NT2/D1 (cell line): ENCODE measurements at regions not wholly inside any gene's neighbourhood (a gene's known extent, or its start where the extent isn't known, plus 50 kb on each side); places are given as distances from the start of the nearest gene placed in this dataset.

Source experiments
- DNase-seq: peaks from one replicate; pipeline ENCODE4 v3.0.0-alpha.2; 2011; ENCODE audit warnings: low read depth, low spot score
- H3K27me3 ChIP-seq: 2 replicates; pipeline ENCODE4 v1.6.0; 2011; ENCODE audit warnings: mild to moderate bottlenecking; ENCODE audit not compliant: insufficient read length, insufficient read depth
- H3K36me3 ChIP-seq: 2 replicates; pipeline ENCODE4 v1.6.1; 2011; ENCODE audit warnings: mild to moderate bottlenecking, low read length, mixed read lengths; ENCODE audit not compliant: insufficient read depth, insufficient read length
- H3K4me1 ChIP-seq: 2 replicates; pipeline ENCODE4 v1.5.1; 2011; ENCODE audit not compliant: insufficient read depth, insufficient read length
- H3K4me3 ChIP-seq: 2 replicates; pipeline ENCODE4 v1.5.1; 2011; ENCODE audit warnings: low read depth; ENCODE audit not compliant: insufficient read length
- H3K9ac ChIP-seq: 2 replicates; pipeline ENCODE4 v1.6.0; 2011; ENCODE audit warnings: low read depth; ENCODE audit not compliant: insufficient read length
- H3K9me3 ChIP-seq: 2 replicates; pipeline ENCODE4 v1.5.1; 2011; ENCODE audit warnings: mild to moderate bottlenecking, low read length; ENCODE audit not compliant: insufficient read depth
- SUZ12 ChIP-seq: IDR thresholded peaks from 2 replicates; pipeline ENCODE4 v1.6.1; 2011; ENCODE audit not compliant: insufficient read length, insufficient read depth; ENCODE audit errors: extremely low read depth
- YY1 ChIP-seq: IDR thresholded peaks from 2 replicates; pipeline ENCODE4 v1.6.1; 2011; ENCODE audit not compliant: insufficient read length, insufficient read depth
- ZNF274 ChIP-seq: IDR thresholded peaks from 2 replicates; pipeline ENCODE4 v1.6.1; 2011; ENCODE audit warnings: mild to moderate bottlenecking, low read depth, low read length

DNA sequence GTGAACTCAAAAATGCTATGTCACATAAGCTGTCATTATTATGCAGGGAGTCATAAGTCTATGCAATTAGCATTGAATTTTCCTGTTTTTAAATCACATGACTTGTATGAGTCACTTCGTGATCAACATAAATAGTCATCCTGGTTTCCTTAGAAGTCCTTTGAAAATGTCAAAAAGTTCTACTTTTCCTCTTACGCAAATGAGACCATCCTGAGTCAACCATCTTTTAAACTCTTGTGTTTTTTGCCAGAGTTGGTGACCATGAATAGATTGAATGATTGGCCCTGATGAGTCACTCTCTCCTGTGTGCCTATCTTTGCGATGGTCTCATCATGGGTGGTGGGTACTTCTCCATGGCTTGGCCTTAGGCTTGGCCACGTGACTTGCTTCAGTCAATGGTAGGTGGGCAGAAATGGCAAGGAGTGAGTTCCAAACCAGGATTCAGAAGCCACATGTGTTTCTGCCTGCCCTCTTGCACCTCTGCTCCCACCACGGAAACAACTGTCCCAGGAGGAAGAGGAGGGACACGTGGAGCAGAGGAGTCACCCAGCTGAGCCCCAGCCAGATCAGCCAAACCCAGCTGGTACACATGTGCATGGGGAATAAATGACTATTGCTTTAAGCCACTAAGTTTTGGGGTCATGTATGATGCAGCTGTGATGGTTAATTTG lies 123.5 kb upstream of the CACNA1A start:
- TF ChIP-seq SUZ12 (no peak), ZNF274 (no peak)
- H3K27me3 ChIP-seq: no peaks in the 10 kb centered on the region
- no peaks in the 10 kb centered on the region for H3K9me3 ChIP-seq
- peaks cover 4% of the 10 kb centered on the region for H3K4me1 ChIP-seq
- DNase-seq: no peak
- no peak overlapping the region for H3K9ac ChIP-seq
- no peak overlapping the region for H3K4me3 ChIP-seq
- no peaks in the 10 kb centered on the region for H3K36me3 ChIP-seq

DNA sequence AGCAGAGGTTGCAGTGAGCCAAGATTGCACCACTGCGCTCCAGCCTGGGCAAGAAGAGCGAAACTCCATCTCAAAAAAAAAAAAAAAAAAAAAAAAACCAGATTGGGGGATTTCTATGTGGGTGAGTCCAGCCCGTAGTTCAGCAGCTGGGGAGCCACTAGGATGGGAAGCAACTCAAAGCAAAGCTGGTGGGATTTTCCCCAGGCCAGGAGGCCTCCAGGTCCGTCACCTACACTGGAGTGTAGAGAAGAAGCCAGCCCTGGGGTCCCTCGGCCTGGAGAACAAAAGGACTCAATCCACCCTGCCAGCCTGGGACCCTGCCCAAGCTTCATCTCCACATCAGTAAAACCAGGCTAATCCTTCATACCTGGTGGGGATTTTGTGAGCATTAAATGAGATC lies 121.3 kb upstream of the CACNA1A start:
- peaks cover 3% of the 10 kb centered on the region for H3K4me1 ChIP-seq

DNA sequence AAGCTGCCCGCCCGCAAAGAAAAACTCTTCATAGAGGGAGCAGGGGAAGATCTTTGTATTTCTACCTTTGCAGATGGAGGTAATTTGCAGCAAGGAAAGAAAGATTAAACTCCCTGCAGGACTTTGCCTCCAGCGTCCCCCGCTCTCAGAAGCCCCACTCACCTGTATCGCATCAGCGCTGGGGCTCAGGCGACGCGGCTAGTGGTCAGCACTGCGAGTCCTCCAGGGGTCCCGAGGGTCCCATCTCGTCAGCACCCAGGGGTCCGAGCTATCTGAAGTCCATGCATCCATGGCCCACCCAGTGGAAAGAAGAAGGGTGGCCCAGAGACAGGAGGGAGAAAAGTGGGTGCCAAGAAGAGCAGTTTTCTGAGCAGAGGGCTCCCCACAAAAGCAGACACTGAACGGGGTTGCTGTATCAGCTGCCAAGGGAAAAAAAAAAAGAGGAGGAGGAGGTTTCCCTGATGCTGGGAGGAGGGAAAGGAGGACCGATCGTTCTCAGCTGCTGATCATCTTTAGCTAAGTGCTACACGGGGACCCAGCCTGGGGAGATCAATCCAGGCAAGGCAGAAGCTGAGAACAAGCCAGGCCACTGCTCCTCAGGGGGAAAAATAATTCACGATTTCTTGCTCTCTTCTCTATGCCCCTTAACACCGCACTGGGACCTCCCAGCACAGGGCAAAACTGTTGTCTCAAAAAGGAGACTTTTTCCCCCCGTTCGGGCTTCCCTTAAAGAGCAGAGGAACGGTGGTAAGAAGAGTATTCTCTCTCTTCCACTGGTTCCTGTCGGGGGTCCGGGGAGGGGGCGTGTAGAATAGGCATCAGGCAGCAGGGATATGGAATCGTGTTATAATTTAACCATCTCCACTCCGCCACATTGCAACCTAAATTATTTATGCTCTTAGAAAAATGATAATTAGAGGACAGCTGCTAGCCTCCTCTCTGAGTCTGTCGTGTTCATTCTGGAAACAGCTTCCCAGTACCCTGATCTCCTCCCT lies 117.7 kb upstream of the CACNA1A start:
- H3K9ac ChIP-seq: peak overlapping the region; percentile 57
- no peaks in the 10 kb centered on the region for H3K27me3 ChIP-seq
- no peak for DNase-seq
- H3K4me3 ChIP-seq: no peak overlapping the region
- TF ChIP-seq ZNF274 (no peak), SUZ12 (no peak)
- peaks cover 3% of the 10 kb centered on the region for H3K4me1 ChIP-seq
- no peaks in the 10 kb centered on the region for H3K9me3 ChIP-seq
- no peaks in the 10 kb centered on the region for H3K36me3 ChIP-seq

More for the DNA sequence above, 121.3 kb upstream of the CACNA1A start:
- no peak for DNase-seq
- Histone ChIP-seq H3K9ac (no peak overlapping the region), H3K9me3 (no peaks in the 10 kb centered on the region), H3K4me3 (no peak overlapping the region), H3K36me3 (no peaks in the 10 kb centered on the region), H3K27me3 (no peaks in the 10 kb centered on the region)
- TF ChIP-seq YY1 (no peak), ZNF274 (no peak), SUZ12 (no peak)

DNA sequence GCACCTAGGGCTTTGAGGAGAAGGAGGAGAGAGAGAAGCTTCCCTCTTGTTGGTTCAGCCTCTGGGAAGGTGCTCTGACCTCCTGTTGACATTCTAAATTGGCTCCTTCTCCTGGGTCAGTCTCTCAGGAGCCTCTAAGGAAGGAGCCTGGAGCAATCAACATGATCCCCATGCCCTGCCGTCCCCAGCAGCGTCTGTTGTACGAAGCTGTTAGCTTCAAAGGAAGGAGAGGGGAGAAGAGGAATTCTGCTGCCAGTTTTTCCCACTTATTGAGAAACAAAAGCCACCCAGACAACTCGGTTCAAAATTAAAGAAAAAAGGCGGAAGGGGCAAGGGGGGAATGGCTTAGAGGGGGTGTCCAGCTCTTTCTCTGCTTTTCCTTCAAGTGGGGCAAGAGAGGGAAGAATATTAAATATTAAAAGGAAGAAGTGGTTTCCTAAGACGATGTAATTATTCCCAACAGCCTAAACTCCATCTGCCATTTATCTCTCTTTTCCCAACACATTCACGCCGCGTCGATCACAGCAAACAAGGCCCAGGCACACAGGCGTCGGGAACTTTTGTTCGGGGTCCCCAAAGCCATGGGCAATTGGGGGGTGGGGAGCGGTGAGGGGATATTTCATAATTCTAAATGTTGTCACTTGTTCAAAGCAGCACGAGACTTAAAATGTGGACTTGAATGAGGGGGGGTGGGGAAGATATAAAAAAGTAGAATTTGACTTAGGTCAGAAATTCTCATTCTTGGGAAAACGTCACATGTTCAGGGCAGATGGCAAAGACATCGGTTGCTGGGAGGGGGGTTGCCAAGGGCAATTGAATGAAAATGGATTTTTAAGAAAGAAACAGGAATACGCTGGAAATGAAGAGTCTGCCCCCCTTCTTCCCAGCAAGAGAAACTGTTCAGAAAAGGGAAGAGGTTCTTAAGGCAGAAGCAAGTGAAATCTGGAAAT lies 116.8 kb upstream of the CACNA1A start:
- Histone ChIP-seq H3K9ac (peak overlapping the region; percentile 57), H3K4me3 (no peak overlapping the region), H3K36me3 (no peaks in the 10 kb centered on the region), H3K27me3 (no peaks in the 10 kb centered on the region), H3K9me3 (no peaks in the 10 kb centered on the region), H3K4me1 (peaks cover 3% of the 10 kb centered on the region)
- DNase-seq: peak; percentile 35
- TF ChIP-seq ZNF274 (no peak), SUZ12 (no peak), YY1 (no peak)

DNA sequence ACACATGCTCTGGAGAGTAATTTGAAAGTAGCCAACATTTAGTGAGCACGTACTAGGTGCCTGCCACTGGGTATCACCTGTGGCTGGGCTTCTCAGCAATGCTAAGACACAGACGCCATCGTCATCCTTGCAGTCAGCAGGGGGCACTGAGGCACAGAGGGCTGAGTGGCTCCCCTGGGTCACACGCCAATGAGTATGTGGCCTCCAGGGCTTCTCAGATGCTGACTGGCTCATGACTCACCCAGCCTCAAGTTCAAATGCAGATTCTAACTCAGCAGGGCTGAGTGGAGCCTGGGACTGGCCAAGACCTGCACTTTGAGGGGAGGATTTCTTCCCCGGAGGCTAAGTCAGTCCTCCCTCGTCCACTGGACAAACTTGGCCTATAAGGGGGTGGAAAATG lies 115.1 kb upstream of the CACNA1A start:
- Histone ChIP-seq H3K4me1 (peaks cover 3% of the 10 kb centered on the region), H3K9ac (no peak overlapping the region), H3K4me3 (no peak overlapping the region), H3K36me3 (no peaks in the 10 kb centered on the region), H3K27me3 (no peaks in the 10 kb centered on the region), H3K9me3 (no peaks in the 10 kb centered on the region)
- peak; percentile 89 for DNase-seq
- peak; percentile 60 for TF ChIP-seq YY1
- TF ChIP-seq SUZ12: no peak
- TF ChIP-seq ZNF274: no peak

DNA sequence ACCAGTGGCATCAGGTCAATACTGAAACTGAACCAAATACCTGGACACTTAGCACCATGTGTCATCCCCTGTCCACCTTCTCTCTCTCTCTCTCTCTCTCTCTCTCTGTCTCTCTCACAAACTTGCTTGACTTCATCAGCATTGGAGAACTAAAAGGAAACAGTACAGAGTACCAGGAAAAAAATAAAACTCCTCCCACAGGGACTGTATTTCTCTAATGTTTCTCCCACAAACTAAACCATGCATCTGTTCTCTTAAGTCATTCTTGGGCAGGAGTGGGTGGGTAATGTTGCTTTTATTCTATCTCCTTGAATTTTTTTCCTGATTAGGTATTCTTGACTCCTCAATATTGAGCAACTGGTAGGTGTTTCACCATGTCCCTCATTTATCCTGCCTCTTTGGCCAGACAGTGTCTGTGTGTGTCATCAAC lies 112.9 kb upstream of the CACNA1A start:
- no peaks in the 10 kb centered on the region for H3K27me3 ChIP-seq

DNA sequence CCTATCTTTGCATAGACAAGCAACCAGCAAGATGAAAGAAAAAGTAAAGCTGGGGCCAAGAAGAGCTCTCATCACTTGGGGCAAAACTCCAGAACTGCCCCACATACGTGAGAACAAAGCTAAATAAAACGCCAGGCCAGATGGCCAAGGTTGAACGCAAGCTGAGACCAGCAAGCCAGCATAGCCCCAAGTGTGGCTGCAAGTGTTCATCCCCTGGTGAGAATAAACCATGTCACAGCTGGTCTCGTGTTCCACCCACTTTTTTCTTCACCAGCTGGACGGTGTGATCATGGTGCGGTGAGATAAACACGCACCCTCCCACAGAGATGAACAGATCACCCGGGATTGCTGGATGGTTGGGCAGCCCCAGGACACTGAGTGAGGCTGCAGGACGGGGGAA lies 109.6 kb upstream of the CACNA1A start:
- Histone ChIP-seq H3K9me3 (no peaks in the 10 kb centered on the region), H3K4me3 (no peak overlapping the region), H3K9ac (no peak overlapping the region), H3K27me3 (no peaks in the 10 kb centered on the region), H3K4me1 (peaks cover 2% of the 10 kb centered on the region), H3K36me3 (no peaks in the 10 kb centered on the region)
- TF ChIP-seq ZNF274 (no peak), YY1 (no peak), SUZ12 (no peak)
- no peak for DNase-seq

More for the DNA sequence above, 112.9 kb upstream of the CACNA1A start:
- H3K9ac ChIP-seq: no peak overlapping the region
- no peak for TF ChIP-seq YY1
- TF ChIP-seq ZNF274: no peak
- no peak for TF ChIP-seq SUZ12
- no peak overlapping the region for H3K4me3 ChIP-seq
- peaks cover 6% of the 10 kb centered on the region for H3K4me1 ChIP-seq
- DNase-seq: no peak
- no peaks in the 10 kb centered on the region for H3K9me3 ChIP-seq
- no peaks in the 10 kb centered on the region for H3K36me3 ChIP-seq
